Lower leg skin (tissue), 3 donors: ENCODE measurements at regions not wholly inside any gene's neighbourhood (a gene's known extent, or its start where the extent isn't known, plus 50 kb on each side); places are given as distances from the start of the nearest gene placed in this dataset.

Experiments used
- CTCF ChIP-seq, 3 donors: fragments of 450-650 bp; IDR thresholded peaks; one replicate each; pipeline ENCODE4 v1.5.1; 2016; ENCODE audit warnings: antibody characterized with exemption in 3 of 3, mild to moderate bottlenecking in 3 of 3, moderate library complexity in 2 of 3
- POLR2A ChIP-seq, 2 donors: fragments of 450-650 bp; IDR thresholded peaks; one replicate each; pipeline ENCODE4 v1.6.1; 2016 to 2017; ENCODE audit warnings: antibody characterized with exemption in 2 of 2, mild to moderate bottlenecking in 1 of 2, moderate library complexity in 1 of 2

- no peak for TF ChIP-seq POLR2A (IDR thresholded peaks at IDR 0.05)
- TF ChIP-seq CTCF (IDR thresholded peaks at IDR 0.05), result no peak
These were observed 100.5 kb upstream of the ARID1B start for GRCh38 chr6:156676721-156677120.
